ENCODE measurements at regions not wholly inside any gene's neighbourhood (a gene's known extent, or its start where the extent isn't known, plus 50 kb on each side); places are given as distances from the start of the nearest gene placed in this dataset.

DNA sequence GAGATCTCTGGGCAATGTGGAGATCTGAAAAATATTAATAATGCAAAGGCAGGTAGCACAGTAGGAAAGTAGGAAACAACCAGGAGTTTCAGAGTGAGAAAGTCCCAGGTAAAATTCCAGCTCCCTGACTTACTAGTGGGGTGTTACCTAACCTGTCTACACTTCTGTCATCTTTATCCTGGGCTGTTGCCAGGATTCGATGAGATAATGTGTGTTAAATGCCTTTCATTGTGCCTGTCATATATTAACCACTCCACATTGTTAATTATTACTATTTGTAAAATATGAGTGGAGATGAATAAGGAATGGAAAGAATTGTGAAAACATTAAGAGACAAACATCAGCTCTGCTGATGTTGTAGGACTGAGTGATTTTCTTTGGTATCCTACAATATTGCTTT is 50.0 kb upstream of the FRMD4A start:
- no peak for TF ChIP-seq POLR2A (IDR thresholded peaks at IDR 0.05)
- TF ChIP-seq, protein P1, sequence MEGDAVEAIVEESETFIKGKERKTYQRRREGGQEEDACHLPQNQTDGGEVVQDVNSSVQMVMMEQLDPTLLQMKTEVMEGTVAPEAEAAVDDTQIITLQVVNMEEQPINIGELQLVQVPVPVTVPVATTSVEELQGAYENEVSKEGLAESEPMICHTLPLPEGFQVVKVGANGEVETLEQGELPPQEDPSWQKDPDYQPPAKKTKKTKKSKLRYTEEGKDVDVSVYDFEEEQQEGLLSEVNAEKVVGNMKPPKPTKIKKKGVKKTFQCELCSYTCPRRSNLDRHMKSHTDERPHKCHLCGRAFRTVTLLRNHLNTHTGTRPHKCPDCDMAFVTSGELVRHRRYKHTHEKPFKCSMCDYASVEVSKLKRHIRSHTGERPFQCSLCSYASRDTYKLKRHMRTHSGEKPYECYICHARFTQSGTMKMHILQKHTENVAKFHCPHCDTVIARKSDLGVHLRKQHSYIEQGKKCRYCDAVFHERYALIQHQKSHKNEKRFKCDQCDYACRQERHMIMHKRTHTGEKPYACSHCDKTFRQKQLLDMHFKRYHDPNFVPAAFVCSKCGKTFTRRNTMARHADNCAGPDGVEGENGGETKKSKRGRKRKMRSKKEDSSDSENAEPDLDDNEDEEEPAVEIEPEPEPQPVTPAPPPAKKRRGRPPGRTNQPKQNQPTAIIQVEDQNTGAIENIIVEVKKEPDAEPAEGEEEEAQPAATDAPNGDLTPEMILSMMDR (IDR thresholded peaks at IDR 0.05) = no peak

All from heart left ventricle (tissue), 13 donors.